ENCODE measurements at regions not wholly inside any gene's neighbourhood (a gene's known extent, or its start where the extent isn't known, plus 50 kb on each side); places are given as distances from the start of the nearest gene placed in this dataset.
A peak's percentile ranks its signal among the peaks of the same experiment; 100 is the strongest.

DNA sequence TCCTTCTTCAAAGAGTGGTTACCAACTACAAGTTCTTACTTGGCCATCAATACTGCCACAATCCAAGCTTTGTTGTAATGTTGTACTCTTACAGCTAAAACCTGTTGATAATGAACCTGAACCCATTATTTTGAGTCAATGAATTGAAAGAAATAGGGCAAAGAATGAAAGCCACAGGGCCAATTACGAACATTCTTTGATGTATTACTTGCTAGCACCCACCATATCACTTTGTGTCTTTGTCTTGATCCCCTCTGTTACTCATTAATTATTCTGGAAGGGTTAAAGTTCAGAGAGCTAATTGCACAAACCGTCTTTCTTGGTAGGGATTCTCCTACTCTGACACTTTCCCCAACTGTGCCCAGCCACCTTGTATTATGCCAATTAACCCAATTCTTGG is 53.2 kb upstream of the TFEC start:
- DNase-seq: no peak

DNA sequence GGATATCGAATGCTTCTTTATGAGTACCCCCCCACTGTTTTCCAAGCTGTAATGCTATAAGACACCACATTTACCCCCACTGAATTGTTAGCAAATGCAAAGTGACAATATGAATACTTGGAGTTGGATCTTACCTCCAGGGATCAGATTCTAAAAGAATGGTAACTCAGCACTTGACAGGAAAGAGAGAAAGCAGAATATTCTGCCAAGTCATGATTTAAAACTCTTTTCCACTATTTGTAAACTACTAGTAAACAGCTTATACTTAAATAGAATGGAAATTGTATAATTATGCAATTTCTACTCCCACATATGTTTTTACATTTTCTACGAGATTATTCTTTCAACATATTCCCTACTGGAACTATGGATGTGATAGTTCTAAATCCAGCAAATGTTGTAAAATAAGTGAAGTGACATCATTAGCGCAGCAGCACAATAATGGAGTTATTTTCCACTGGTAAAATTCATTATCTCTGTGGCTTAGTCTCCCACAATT is 56.0 kb upstream of the TFEC start:
- no peak for DNase-seq

DNA sequence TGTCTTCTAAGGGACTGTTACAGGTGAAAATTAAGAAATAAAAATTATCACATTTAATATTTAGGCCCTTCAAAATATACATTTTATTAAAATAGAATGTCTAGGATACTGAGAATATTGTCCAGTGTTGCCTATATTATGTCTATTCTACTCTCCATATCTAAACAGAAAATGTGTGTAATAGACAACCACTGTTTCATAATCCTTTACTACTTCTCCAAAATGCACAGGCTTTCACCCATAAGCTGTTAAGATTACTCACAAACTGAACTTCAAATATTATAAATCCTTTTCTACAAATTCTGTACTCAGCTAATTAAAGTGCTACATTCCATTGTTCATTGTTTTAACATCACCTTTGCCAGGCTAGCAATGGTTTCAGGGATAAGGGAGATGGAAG is 56.7 kb upstream of the TFEC start:
- DNase-seq: no peak

DNA sequence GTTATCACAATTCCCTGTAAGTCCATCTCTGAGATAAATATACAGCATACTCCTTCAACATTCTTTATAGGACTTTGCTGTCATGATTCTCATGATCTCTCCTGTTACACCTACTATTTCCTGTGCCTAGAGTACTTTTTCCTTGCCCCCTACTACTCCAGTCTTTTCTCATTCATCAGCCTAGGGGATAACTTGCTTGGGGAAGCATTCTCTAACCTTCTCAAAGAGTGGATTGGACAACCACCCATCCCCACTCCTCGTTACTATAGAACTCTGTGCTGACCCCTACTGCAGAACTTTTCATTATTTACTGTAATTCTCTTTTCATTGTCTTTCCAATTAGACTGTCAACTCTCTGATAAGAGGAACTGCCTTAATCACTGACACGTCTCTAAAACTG is 57.4 kb upstream of the TFEC start:
- no peak for DNase-seq

DNA sequence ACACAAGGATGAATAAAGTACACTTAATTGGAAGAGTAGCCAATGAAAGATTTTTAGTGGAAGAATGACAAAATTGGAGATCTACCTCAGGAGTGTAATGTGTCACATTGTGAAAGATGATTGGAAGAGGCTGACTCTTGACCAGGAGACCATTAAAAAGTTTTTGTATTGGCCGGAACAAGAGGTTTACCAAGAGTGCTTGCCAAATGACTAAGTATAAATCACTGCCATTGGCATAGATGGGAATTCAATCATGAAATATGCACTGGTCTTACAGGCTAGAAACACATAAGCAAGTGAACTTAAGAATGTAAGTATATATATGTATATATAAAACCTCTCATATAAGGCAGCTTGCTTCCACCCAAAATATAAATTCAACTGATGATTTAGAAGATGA is 58.7 kb upstream of the TFEC start:
- DNase-seq: no peak

DNA sequence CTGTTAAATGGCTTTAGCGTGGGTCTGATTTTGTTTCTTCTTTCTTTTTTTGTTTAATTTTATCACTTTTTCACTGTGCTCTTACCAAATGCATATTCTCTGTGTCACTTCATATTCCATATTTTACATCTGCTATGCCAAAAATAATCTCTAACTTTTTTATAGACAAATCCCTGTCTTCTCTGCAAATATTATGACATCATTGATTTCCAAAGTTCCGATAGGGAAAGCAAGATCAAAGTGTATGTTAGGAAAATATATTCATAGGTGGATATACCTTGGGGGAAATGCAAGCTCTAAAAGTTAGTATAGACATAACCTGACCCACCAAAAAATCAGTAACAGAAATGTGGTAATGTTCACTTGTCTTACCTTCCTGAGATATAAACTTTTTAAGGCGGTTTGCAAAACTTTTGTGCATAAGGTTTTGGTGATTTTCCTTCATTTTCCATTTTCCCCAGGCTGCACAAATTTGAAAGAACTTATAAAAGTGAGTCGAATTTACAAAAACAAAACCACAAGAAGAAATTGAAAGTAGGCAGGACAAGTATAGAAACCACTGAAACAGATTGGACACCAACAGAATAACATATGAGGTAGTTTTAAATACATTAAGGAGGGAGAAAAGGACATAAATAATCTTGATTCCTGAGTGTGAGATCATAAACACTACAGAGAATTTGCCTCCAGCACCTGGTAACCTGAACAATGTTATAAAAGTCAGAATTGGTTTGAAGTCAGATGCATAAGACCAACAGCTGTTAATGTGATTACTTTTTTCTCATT is 63.1 kb upstream of the TFEC start:
- DNase-seq: no peak

DNA sequence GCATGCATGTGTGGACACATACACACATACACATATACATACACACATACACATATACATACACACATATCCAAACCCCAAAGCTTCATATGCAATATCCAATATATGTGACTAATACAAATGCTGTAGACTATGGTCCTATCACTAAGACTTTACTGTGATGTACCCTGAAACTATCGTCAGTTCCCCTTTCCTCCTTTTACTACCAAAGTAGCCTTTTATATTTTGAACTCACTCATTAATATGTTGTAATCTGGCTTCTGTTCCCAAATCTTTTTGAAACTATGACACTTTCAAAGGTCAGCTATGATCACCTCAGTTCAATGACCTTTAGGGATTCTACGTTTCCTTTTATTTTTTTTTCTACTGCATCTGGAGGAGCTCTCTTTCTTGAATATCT is 64.8 kb upstream of the TFEC start:
- no peak for DNase-seq

DNA sequence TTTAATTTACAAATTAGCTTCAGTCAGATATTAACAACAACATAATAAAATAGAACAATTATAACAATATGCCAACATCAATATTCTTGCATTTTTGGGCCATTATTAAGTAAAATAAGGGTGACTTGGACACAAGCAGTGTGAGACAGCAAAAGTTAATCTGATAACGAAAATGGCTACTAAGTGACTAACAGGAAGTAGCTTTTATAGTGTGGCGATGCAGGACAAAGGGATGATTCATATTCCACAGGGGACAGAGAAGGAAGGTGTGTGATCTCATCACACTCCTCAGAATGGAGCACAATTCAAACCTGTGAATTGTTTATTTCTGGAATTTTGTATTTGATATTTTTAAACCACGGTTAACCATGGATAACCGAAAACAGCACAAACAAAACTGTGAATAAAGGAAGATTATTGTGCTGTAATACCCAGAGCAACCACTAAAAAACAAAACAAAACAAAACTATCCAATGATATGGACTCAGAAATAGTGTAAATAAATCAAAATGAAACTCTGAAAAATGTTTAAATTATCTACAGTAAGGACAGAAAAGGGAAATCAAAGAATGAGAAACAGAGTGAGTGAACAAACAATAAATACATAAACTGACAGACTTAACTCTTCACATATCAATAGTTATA is 66.9 kb upstream of the TFEC start:
- no peak for DNase-seq

DNA sequence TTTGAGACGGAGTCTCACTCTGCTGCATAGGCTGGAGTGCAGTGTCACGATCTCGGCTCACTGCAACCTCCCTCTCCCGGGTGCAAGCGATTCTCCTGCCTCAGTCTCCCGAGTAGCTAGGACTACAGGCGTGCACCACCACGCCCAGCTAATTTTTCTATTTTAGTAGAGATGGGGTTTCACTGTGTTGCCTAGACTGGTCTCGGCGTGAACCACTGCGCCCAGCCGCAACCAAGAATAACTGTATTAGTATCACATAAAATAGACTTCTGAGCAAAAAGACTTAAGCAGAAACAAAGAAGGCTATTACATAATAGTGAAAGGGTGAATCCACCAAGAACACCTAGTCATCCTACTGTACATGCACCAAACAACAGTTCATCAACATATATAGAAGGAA is 67.6 kb upstream of the TFEC start:
- DNase-seq: no peak

DNA sequence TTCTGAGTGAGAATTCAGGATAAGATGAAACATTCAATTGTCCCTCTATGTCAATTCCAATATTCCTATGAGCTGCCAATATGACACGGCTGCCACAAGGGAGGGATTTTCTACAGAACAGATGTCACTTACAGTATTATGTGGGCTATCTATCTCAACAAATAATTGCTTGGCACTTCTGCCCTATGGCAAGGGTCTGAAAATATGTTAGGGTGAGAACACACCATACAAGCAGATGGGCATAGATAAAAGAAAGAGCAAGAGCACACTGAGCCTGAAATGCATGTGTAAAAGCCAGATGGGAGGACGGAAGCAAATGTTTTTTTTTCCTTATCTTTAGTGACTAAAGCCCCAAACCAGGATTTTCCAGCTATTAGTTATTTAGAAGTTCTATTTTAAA is 70.1 kb upstream of the TFEC start:
- no peak for DNase-seq

DNA sequence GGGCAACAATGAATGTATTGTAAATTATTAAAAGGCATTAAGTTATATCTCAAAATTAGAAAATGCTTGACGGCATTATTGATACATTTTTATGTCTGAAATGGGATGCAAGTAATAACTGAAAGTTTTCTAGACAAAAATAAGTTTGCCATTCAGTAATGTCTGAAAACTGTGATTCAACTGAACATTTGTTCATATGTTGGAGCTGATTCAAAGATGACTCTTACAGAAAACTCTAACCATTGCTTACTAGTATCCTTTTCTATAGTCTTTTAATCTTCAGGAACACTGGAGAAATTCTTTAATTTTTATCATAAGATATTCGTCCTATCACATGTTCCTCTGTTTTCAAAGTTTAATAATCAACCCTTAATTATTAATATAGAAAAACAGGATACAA is 71.1 kb upstream of the TFEC start:
- no peak for DNase-seq

DNA sequence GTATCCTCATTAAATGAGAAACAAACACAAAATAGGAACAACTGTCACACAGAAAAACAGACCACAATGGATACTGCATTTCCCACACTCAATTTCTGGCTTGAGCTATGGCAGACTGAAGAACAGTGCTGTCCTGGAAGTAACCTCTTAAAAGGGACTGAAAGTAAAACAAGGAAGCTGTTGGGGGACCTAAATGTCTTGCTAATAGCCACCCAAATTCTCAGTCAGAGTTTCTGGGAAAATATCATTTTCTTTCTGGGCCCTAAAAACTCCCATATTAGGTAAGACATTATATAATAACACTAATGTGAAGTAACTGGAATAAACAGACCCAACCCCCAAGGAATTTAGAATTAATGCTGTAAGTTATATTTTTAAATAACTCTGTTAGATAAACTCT is 80.9 kb upstream of the TFEC start:
- no peak for DNase-seq

DNA sequence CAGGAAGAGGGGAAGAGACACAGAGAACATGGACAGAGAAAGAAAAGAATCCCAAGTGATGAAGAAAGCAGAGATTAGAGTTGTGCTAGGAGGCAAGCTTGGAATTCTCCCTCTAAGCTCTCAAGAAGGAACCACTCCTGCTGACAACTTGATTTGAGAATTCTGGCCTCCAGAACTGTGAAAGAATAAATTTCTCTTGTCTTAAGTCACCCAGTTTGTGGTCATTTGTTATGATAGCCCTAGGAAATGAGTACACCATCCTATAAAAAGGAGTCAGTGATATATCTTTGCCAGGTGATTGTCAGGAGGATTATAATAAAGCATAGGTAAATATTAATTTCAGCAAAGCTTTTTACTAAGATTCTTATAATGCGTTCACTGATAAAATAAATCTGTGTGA is 82.7 kb upstream of the TFEC start:
- no peak for DNase-seq

DNA sequence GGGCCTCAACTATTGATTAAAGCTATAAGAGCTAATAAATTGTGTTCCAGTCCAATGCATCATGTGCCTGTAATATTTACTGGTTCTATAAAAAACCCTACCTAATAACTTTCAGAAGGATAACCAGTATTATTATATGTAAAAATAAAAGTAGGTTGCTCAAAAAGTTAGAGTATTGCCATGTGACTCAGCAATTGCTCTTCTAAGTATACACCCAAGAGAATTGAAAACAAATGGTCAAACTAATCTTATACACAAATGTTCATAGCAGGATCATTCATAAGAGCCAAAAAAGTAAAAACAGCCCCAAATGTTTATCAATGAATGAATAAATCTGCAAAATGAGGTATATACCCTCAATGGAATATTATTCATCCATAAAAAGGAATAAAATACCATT is 89.5 kb upstream of the TES start:
- DNase-seq: no peak

DNA sequence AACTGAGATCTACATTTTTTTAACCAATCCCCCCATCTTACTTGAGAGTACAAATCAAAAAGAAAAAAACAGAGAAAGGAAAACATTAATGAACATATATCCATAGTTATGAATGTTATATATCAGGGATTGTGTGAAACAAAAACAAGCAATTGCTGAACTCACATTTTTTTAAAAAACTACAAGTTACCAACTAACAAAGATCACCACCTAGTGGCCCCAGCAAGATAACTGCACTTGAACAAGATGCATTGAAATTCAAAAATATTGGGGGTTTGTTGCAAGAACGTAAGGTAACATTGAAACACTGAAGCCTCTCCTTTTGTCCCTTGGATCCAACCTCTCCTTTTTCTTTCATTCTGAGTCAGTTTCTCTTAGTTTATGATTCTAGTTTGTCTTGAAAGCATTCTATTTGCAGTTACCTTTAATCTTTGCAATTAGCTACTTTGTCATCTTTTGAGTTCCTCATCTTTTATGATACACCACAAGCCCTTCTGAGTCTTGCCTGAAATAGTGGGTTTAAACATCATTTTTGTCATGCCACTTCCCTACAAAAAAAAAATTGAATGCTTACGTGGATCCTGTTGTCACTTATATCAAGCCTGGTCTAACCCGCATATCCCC is 87.3 kb upstream of the TES start:
- DNase-seq: no peak

DNA sequence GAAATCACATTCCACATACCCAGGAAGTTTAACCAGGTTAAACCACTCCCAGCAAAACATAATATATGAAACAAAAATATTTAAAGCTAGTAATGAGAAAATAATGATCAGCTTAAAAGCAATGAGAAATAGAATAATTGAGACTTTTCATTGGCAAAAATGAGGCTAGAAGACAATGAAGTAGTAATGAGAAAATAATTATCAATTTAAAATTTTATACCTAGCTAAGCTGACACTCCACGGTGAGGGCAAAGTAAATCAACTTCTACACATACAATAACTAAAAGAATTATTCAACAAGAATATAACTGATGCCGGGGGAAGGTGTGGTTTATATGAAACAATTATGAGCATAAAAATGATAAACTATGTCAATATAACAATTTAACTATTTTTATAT is 82.2 kb upstream of the TES start:
- DNase-seq: no peak

DNA sequence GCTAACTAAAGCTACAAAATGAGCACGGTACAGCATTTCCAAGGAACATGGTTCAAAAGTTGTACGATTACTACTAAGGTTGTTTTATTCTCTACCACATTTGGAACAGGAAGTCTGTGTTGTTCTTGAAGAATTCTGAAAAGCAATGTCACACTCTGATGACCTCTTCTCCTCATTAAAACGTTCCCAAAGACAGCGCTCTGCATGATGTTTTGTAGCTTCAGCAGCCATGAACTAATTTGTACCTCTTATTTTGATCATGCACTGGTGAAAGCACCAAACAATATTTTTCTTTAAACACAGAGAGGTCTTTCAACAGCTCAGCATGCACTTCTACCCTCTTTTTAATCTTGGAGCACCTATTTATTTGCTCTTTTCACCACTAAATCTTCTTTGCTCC is 75.0 kb upstream of the TES start:
- no peak for DNase-seq

DNA sequence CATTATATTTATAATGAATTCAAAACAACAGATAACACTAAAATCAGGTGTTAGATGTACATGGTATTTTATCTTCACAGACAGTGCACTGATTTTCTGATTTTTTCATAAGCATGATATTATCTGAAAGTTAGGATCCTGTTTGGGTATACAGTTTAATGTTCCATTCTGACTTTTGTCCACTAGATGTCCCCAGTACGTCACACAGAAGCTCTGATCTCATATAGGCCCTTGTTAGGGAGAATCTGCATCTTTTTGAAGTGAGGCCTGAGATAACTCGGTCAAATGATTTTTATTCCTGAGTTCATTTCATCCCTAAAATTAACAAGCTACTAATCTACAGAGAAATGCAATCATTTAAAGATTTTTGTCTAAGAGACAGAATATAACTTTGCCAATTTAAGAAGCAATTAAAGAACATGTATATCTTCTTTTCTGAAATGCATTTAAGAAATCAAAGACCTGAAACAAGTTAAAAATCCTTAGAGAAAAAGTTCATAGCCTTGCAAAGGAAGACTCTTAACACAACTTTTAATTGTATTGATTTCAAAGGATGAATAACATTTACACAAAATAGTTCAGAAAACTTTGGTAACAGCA is 72.0 kb upstream of the TES start:
- no peak for DNase-seq

DNA sequence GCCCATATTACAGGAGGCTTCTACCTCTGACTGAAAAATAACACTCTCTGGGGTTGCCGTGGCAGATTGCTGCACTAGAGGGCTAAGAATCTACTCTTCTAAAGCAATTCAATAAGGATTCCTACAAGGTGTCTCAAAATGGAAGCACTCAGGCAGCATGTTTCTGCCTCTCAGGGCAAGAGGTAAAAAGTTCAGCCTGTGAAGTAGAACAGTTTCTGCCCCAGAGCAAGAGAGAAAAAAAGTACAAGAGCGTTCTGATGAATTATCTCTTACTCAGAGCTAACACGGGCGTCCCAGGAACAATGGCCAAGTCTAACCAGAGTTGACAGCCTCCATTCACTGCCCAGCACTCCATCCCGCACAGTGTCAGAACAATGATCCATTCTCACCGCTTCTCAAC is 71.3 kb upstream of the TES start:
- DNase-seq: no peak

DNA sequence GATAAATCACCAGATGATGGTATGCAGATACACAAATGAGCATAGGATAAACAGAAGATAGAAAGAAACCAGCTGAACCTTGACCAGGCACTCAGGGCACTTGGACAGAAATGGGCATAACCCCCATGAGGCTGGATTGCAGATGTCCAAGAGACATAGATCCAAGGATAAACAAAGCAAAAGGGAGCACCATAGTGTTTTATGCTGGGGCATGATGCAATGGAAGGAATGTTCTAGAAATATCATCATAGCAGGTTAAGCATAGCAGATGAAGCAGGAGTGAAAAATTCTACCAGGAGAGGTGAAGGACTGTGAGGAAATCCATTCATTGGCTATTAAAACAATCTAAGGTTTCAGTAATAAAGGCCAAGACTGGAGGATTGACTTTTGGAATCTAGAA is 70.5 kb upstream of the TES start:
- DNase-seq: no peak

DNA sequence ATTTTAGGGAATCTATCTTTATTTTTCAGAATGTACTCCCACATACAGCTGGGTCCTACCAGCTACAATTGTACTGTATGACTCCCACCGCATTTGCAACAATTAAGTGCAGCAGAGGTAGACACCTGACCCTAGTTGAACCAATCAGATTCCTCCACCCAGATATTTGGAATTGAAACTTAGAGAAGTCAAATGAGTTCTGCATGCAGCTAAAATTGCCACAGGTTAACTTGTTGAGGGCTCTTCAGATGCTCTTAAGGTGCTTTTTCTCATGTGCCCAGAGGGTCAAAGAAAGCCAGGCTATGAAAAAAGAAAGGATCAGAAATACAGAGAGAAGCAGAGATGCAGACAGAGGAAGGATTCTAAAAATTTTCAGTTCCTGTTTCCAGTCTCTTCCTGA is 68.0 kb upstream of the TES start:
- DNase-seq: no peak

DNA sequence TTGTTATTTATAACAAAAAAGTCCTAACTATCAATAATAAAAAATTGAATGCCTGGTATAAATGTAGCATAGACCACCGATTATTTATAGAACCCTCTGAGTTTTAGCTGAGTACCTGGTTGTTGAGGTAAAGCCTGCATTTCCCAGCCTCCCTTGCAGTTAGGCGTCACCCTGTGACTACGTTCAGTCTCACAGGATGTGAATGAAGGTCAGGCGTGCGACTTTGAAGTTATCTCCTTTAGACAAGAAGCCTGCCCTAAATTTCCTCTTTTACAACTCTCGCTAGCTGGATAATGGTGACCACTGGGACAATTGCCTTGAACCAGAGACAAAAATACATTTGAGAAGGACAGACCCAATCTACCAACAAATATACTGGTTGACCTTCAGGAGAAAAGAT is 67.5 kb upstream of the TES start:
- peak; percentile 7 for DNase-seq

DNA sequence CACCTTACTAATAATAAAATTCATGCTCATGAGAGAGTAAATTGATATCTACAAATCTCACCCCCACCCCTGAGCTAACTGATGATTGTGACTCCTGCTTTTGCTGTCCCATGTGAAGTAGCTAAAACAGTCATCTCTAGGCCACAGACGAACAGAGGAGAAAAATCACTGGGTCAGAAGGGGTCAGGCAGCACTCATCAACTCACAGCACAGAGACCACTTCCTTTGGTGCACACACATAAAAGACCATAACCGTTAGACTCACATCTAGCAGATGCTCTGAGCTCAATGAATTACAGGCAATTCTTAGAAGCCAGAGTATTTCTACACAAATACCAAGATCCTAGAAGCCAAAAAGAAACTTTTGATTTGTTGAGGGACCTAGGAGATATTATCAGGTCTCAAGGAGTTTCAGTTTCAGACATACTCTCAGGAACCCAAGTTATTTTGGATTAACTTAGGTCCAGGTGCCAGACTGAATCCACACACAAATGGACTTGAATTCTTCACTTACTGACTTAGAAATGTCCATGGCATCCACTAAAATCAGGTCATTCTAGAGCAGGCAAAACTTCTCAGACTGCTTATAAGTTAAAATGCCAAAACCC is 65.0 kb upstream of the TES start:
- no peak for DNase-seq

DNA sequence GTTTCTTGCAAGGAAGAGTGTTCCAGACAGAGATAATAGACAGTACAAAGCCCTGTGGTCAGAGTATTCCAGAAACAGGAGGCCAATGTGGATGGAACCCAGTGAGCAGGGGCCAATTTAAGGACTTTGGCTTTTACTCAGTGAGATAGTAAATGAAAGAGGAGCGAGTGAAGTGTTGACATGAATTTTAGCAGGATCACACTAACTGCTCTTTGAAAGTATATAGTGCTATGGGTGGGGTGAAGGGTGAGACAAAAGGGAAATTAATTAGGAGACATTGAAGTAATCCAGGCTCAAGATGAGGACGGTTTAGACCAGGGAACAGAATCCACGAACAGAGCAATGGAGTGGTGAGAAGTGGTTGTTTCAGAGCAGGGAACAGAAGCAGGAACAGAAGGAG is 62.2 kb upstream of the TES start:
- DNase-seq: no peak

All from stimulated activated CD4-positive, alpha-beta T cell treated with anti-CD3 and anti-CD28 coated beads, Interleukin-15, amount 100 ng/mL, for 24 hours (primary cell).